H54 (cell line): ENCODE measurements at regions not wholly inside any gene's neighbourhood (a gene's known extent, or its start where the extent isn't known, plus 50 kb on each side); places are given as distances from the start of the nearest gene placed in this dataset.

Source experiments
- DNase-seq: peaks from one replicate; pipeline ENCODE4 v3.0.0; 2011; ENCODE audit warnings: low spot score, mixed read lengths; ENCODE audit not compliant: insufficient read length
- FAIRE-seq: peaks from 3 replicates; lab custom pipeline; 2011; peaks lifted over from hg19 to GRCh38; lab: Jason Lieb, UNC
- POLR2A ChIP-seq: IDR thresholded peaks from 2 replicates; pipeline ENCODE4 v1.6.1; 2011; ENCODE audit warnings: low read depth, mild to moderate bottlenecking, low read length

GRCh38 chr1:72724951-72725861 lies 442.9 kb upstream of the NEGR1 start:
- DNase-seq (no peak), FAIRE-seq (no peak)
- no peak for TF ChIP-seq POLR2A

GRCh38 chr1:72705921-72706320 lies 423.6 kb upstream of the NEGR1 start:
- TF ChIP-seq POLR2A = no peak
- DNase-seq = no peak
- FAIRE-seq = no peak

GRCh38 chr1:72704841-72705477 lies 422.6 kb upstream of the NEGR1 start:
- no peak for DNase-seq
- no peak for FAIRE-seq
- no peak for TF ChIP-seq POLR2A

- FAIRE-seq (no peak), DNase-seq (no peak)
- no peak for TF ChIP-seq POLR2A
These were observed 415.1 kb upstream of the NEGR1 start for GRCh38 chr1:72697410-72697809.

GRCh38 chr1:72693899-72694298 lies 411.6 kb upstream of the NEGR1 start:
- no peak for DNase-seq
- FAIRE-seq = no peak
- TF ChIP-seq POLR2A = no peak

GRCh38 chr1:72693376-72693775 lies 411.0 kb upstream of the NEGR1 start:
- no peak for FAIRE-seq
- TF ChIP-seq POLR2A = no peak

GRCh38 chr1:72690871-72691270 lies 408.5 kb upstream of the NEGR1 start:
- FAIRE-seq (no peak), DNase-seq (no peak)

More at GRCh38 chr1:72693376-72693775, 411.0 kb upstream of the NEGR1 start:
- no peak for DNase-seq

GRCh38 chr1:72678683-72679082 lies 396.3 kb upstream of the NEGR1 start:
- no peak for DNase-seq
- no peak for FAIRE-seq
- no peak for TF ChIP-seq POLR2A

More at GRCh38 chr1:72690871-72691270, 408.5 kb upstream of the NEGR1 start:
- TF ChIP-seq POLR2A = no peak

GRCh38 chr1:72670902-72671301 lies 388.6 kb upstream of the NEGR1 start:
- no peak for FAIRE-seq
- no peak for TF ChIP-seq POLR2A

GRCh38 chr1:72662918-72663317 lies 380.6 kb upstream of the NEGR1 start:
- FAIRE-seq (peak; percentile 43), DNase-seq (no peak)
- no peak for TF ChIP-seq POLR2A

More at GRCh38 chr1:72670902-72671301, 388.6 kb upstream of the NEGR1 start:
- no peak for DNase-seq

GRCh38 chr1:72650843-72651435 lies 368.6 kb upstream of the NEGR1 start:
- FAIRE-seq (no peak), DNase-seq (no peak)
- no peak for TF ChIP-seq POLR2A

- no peak for DNase-seq
- no peak for FAIRE-seq
- TF ChIP-seq POLR2A = no peak
These were observed 367.7 kb upstream of the NEGR1 start for GRCh38 chr1:72649991-72650390.

- FAIRE-seq (no peak), DNase-seq (no peak)
- no peak for TF ChIP-seq POLR2A
These were observed 367.0 kb upstream of the NEGR1 start for GRCh38 chr1:72649211-72649888.
